PFSK-1 (cell line): ENCODE measurements at regions not wholly inside any gene's neighbourhood (a gene's known extent, or its start where the extent isn't known, plus 50 kb on each side); places are given as distances from the start of the nearest gene placed in this dataset.

Experiments used
- SIN3A ChIP-seq: IDR thresholded peaks from 2 replicates; pipeline ENCODE4 v1.6.1; 2012; ENCODE audit warnings: mild to moderate bottlenecking, low read length, moderate library complexity, borderline replicate concordance; ENCODE audit not compliant: insufficient read depth
- TAF1 ChIP-seq: IDR thresholded peaks from 2 replicates; pipeline ENCODE4 v1.6.1; 2012; ENCODE audit warnings: low read length, control low read depth, borderline replicate concordance; ENCODE audit not compliant: insufficient read depth

- no peak for TF ChIP-seq TAF1
- TF ChIP-seq SIN3A, result no peak
Observed at GRCh38 chr11:122270535-122270934, 154.5 kb upstream of the BLID start.
